HUES6 (cell line): ENCODE measurements at regions not wholly inside any gene's neighbourhood (a gene's known extent, or its start where the extent isn't known, plus 50 kb on each side); places are given as distances from the start of the nearest gene placed in this dataset.

Experiments used
- H3K27ac ChIP-seq: 2 replicates; pipeline ENCODE4 v1.7.0; 2013; ENCODE audit warnings: low read depth, mild to moderate bottlenecking, low read length, inconsistent platforms
- H3K27me3 ChIP-seq: 2 replicates; pipeline ENCODE4 v1.6.1; 2013; ENCODE audit warnings: low read length; ENCODE audit not compliant: control insufficient read depth, insufficient read depth
- H3K36me3 ChIP-seq: 2 replicates; pipeline ENCODE4 v1.6.1; 2013; ENCODE audit warnings: low read length; ENCODE audit not compliant: control insufficient read depth, insufficient read depth
- H3K4me1 ChIP-seq: 2 replicates; pipeline ENCODE4 v1.6.1; 2013; ENCODE audit warnings: low read length; ENCODE audit not compliant: control insufficient read depth, insufficient read depth
- H3K4me3 ChIP-seq: 2 replicates; pipeline ENCODE4 v1.5.1; 2013; ENCODE audit warnings: low read depth, low read length
- H3K9ac ChIP-seq: one replicate; pipeline ENCODE4 v1.6.1; 2013; ENCODE audit warnings: mild to moderate bottlenecking, low read length
- H3K9me3 ChIP-seq: 2 replicates; pipeline ENCODE4 v1.6.1; 2013; ENCODE audit warnings: low read depth, low read length; ENCODE audit not compliant: control insufficient read depth, insufficient read depth

GRCh38 chr14:44010595-44010994 is 496.5 kb downstream of the FSCB start:
- H3K9me3 ChIP-seq: peaks cover 4% of the 10 kb centered on the region; the same call in 1 of the 2 replicates
- H3K27ac ChIP-seq: no peak overlapping the region
- no peaks in the 10 kb centered on the region for H3K36me3 ChIP-seq
- no peak overlapping the region for H3K4me3 ChIP-seq
- no peaks in the 10 kb centered on the region for H3K27me3 ChIP-seq
- H3K9ac ChIP-seq: no peak overlapping the region
- no peaks in the 10 kb centered on the region for H3K4me1 ChIP-seq

- no peaks in the 10 kb centered on the region for H3K27me3 ChIP-seq
- no peak overlapping the region for H3K4me3 ChIP-seq
- no peaks in the 10 kb centered on the region for H3K4me1 ChIP-seq
- no peaks in the 10 kb centered on the region for H3K36me3 ChIP-seq
- H3K9me3 ChIP-seq: peaks cover 4% of the 10 kb centered on the region; the same call in 1 of the 2 replicates
- H3K9ac ChIP-seq: no peak overlapping the region
- no peak overlapping the region for H3K27ac ChIP-seq
Observed at GRCh38 chr14:44010071-44010470, 497.0 kb downstream of the FSCB start.

GRCh38 chr14:44009642-44010041 is 497.4 kb downstream of the FSCB start:
- H3K27ac ChIP-seq: no peak overlapping the region
- no peak overlapping the region for H3K9ac ChIP-seq
- no peak overlapping the region for H3K4me3 ChIP-seq
- H3K36me3 ChIP-seq: no peaks in the 10 kb centered on the region
- H3K27me3 ChIP-seq: no peaks in the 10 kb centered on the region
- H3K9me3 ChIP-seq: peaks cover 4% of the 10 kb centered on the region; the same call in 1 of the 2 replicates
- H3K4me1 ChIP-seq: no peaks in the 10 kb centered on the region

- no peaks in the 10 kb centered on the region for H3K36me3 ChIP-seq
Observed at GRCh38 chr14:43988989-43989388, 518.1 kb downstream of the FSCB start.

DNA sequence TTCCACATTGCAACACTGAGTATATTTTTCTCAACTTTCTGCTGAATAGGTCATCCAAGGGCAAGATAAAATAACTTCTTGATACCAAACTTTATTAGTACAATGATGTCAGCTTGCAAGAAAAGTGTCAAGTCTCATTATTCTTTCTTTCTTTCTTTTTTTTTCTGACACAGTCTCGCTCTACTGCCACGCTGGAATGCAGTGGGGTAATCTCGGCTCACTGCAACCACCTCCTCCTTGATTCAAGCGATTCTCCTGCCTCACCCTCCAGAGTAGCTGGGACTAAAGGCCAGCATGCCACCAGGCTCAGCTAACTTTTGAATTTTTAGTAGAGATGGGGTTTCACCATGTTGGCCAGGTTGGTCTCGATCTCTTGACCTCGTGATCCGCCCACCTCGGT is 523.4 kb downstream of the FSCB start:
- H3K4me3 ChIP-seq: no peak overlapping the region
- H3K27ac ChIP-seq: no peak overlapping the region
- no peaks in the 10 kb centered on the region for H3K36me3 ChIP-seq
- H3K4me1 ChIP-seq: no peaks in the 10 kb centered on the region
- H3K9me3 ChIP-seq: no peaks in the 10 kb centered on the region
- H3K27me3 ChIP-seq: no peaks in the 10 kb centered on the region
- H3K9ac ChIP-seq: no peak overlapping the region

More at GRCh38 chr14:43988989-43989388, 518.1 kb downstream of the FSCB start:
- Histone ChIP-seq H3K27ac (no peak overlapping the region), H3K9ac (no peak overlapping the region), H3K4me1 (no peaks in the 10 kb centered on the region), H3K9me3 (no peaks in the 10 kb centered on the region), H3K27me3 (no peaks in the 10 kb centered on the region), H3K4me3 (no peak overlapping the region)

- H3K4me1 ChIP-seq: no peaks in the 10 kb centered on the region
- no peaks in the 10 kb centered on the region for H3K27me3 ChIP-seq
- no peaks in the 10 kb centered on the region for H3K9me3 ChIP-seq
- H3K9ac ChIP-seq: no peak overlapping the region
- no peak overlapping the region for H3K4me3 ChIP-seq
- no peaks in the 10 kb centered on the region for H3K36me3 ChIP-seq
- H3K27ac ChIP-seq: no peak overlapping the region
Observed at GRCh38 chr14:43981135-43981768, 525.8 kb downstream of the FSCB start.

DNA sequence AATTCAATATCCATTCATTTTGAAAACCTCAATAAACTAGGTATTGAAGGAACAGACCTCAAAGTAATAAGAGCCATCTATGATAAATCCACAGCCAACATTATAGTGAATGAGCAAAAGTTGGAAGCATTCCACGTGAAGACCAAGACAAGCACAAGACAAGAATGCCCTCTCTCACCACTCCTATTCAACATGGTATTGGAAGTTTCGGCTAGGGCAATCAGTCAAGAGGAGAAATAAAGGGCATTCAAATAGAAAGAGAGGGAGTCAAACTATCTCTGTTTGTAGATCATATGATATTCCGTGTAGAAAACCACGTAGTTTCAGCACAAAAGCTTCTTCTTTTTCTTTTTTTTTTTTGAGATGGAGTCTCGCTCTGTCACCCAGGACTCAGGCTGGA is 550.3 kb downstream of the FSCB start:
- Histone ChIP-seq H3K27me3 (no peaks in the 10 kb centered on the region), H3K4me1 (no peaks in the 10 kb centered on the region), H3K27ac (no peak overlapping the region), H3K9ac (no peak overlapping the region), H3K4me3 (no peak overlapping the region), H3K36me3 (no peaks in the 10 kb centered on the region), H3K9me3 (no peaks in the 10 kb centered on the region)

DNA sequence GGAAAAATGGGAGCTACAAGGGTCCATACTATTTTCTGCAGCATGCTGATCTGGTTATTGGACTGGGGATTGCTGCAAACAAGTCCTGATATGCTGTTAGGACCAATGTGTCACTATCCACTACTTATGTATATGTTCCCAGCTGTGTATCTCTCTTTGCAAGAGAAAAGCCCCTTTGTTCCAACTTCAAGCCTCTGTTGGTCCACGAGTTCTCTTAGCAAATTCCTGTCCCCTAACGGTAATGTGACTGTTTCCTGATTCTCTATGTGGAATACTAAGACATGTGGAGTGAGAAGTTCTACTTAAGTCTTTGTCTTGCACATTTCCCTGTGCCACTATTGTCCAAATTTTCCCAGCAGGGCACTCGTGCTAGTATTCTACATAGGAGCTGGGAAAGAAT is 557.7 kb downstream of the FSCB start:
- Histone ChIP-seq H3K9me3 (no peaks in the 10 kb centered on the region), H3K27me3 (no peaks in the 10 kb centered on the region), H3K27ac (no peak overlapping the region), H3K36me3 (no peaks in the 10 kb centered on the region), H3K4me1 (peaks cover 12% of the 10 kb centered on the region), H3K4me3 (no peak overlapping the region), H3K9ac (no peak overlapping the region)

GRCh38 chr14:43939836-43940235 is 567.2 kb downstream of the FSCB start:
- H3K36me3 ChIP-seq: no peaks in the 10 kb centered on the region
- no peak overlapping the region for H3K27ac ChIP-seq
- H3K27me3 ChIP-seq: no peaks in the 10 kb centered on the region
- H3K9ac ChIP-seq: no peak overlapping the region
- H3K4me3 ChIP-seq: no peak overlapping the region
- no peaks in the 10 kb centered on the region for H3K4me1 ChIP-seq
- peaks cover 16% of the 10 kb centered on the region; the same call in 1 of the 2 replicates for H3K9me3 ChIP-seq

DNA sequence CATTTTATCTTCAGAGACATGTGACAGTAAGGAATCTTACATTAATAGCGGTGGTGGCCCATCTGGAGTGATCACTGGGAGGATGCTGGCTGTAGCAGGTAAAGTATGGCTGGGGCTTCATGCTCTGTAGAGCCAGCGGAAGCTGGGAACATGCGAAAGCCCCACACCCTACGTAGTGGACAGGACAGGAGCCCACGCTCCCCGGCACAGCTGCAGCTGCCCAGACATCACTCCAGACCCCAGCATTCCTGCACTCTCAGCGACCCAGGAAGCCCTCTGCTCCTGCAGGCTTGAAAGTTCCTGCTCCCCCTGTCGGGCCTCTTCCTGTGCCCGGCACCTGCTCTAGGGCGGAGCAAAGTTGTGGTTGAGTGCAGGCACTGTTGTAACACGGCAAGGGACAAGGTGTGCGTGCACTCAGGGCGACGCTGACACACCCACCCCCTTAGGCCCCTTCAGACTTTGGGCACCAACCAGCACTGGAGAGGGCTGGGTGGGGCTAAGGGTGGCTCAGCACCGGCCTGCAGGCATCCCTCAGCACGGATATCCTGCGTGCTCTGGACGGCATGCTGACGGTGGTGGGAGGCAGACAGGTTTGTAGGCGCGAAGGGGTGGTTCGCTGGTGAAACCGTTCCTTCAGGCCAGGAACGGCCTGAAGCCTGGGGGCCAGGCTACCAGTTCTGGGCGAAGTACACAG is 568.3 kb downstream of the FSCB start:
- H3K36me3 ChIP-seq: no peaks in the 10 kb centered on the region
- H3K4me3 ChIP-seq: no peak overlapping the region
- peaks cover 16% of the 10 kb centered on the region; the same call in 1 of the 2 replicates for H3K9me3 ChIP-seq
- H3K27me3 ChIP-seq: no peaks in the 10 kb centered on the region
- no peak overlapping the region for H3K9ac ChIP-seq
- H3K27ac ChIP-seq: no peak overlapping the region
- no peaks in the 10 kb centered on the region for H3K4me1 ChIP-seq

GRCh38 chr14:43937001-43937400 is 570.1 kb downstream of the FSCB start:
- no peaks in the 10 kb centered on the region for H3K4me1 ChIP-seq
- H3K27me3 ChIP-seq: no peaks in the 10 kb centered on the region
- peaks cover 16% of the 10 kb centered on the region; the same call in 1 of the 2 replicates for H3K9me3 ChIP-seq
- H3K27ac ChIP-seq: no peak overlapping the region
- no peaks in the 10 kb centered on the region for H3K36me3 ChIP-seq
- H3K4me3 ChIP-seq: no peak overlapping the region
- no peak overlapping the region for H3K9ac ChIP-seq
